ENCODE measurements at regions not wholly inside any gene's neighbourhood (a gene's known extent, or its start where the extent isn't known, plus 50 kb on each side); places are given as distances from the start of the nearest gene placed in this dataset.

DNA sequence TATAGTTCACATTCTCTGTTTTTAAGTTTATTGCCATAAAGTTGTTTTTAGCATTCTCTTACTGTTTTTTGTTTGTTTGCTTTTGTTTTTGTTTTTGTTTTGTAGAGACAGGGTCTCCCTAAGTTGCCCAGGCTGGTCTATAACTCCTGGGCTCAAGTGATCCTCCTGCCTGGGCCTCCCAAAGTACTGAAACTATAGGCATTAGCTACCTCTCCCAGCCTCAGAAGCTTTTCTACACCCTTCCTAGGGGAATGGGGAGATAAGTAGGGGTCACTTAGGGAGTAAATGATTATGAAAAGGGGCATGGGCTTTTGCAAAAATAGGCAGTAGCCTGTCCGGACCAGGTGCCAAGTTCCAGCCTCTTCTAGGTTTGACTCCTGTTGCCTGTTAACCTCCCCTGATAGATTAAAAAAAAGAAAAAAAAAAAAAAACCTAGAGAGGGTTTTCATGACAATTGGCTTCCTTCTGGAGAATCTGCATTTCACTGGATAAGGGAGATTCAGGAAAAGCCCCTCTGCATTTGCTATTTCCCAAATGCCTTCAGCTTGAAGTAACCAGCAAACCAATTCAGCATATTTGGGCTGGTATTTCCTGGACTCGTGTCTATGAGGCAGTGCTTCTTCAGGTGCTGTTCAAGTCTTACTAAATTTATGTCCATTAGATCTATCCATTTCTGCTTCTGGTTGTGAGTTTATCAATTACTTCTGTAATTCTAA is 216.8 kb downstream of the TM9SF2 start:
- peaks cover 30% of the 10 kb centered on the region for H3K4me1 Mint-ChIP-seq
- TF ChIP-seq CTCF (conservative IDR thresholded peaks at IDR 0.05), result no peak
- peaks cover 2% of the 10 kb centered on the region for H3K9me3 Mint-ChIP-seq
- H3K27ac Mint-ChIP-seq (ENCODE audit: unreplicated experiment), result no peak overlapping the region
- H3K4me3 Mint-ChIP-seq, result no peak overlapping the region
- no peaks in the 10 kb centered on the region for H3K36me3 Mint-ChIP-seq (ENCODE audit: low read depth)
- no peak for DNase-seq (ENCODE audit: low read depth, low spot score)
- H3K27me3 Mint-ChIP-seq (ENCODE audit: low read depth), result no peaks in the 10 kb centered on the region

DNA sequence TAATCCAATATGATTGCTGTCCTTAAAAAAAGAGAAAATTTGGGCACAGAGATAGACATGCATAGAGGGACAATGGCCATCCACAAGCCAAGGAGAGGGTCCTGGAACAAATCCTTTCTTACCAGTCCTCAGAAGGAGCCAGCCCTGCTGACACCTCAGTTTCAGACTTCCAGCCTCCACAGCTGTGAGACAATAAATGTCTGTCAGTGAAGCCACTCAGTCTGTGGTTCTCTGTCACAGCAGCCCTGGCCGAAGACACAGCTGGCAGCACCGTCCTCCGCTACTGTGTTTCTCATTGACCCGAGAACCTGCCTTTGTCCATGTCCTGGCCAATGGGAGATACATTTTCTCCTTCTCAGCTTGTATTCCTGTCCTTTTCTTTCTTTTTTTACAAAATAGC is 207.9 kb downstream of the TM9SF2 start:
- Mint-ChIP-seq H3K27me3 (ENCODE audit: low read depth) (no peaks in the 10 kb centered on the region), H3K4me1 (peaks cover 30% of the 10 kb centered on the region), H3K36me3 (ENCODE audit: low read depth) (no peaks in the 10 kb centered on the region), H3K27ac (ENCODE audit: unreplicated experiment) (peak overlapping the region; percentile 60), H3K9me3 (no peaks in the 10 kb centered on the region), H3K4me3 (peak overlapping the region; percentile 16)
- TF ChIP-seq CTCF (conservative IDR thresholded peaks at IDR 0.05), result no peak
- DNase-seq (ENCODE audit: low read depth, low spot score), result no peak

GRCh38 chr13:99704390-99704789 is 203.1 kb downstream of the TM9SF2 start:
- Mint-ChIP-seq H3K27ac (ENCODE audit: unreplicated experiment) (no peak overlapping the region), H3K9me3 (no peaks in the 10 kb centered on the region), H3K27me3 (ENCODE audit: low read depth) (no peaks in the 10 kb centered on the region), H3K36me3 (ENCODE audit: low read depth) (no peaks in the 10 kb centered on the region), H3K4me1 (peaks cover 41% of the 10 kb centered on the region), H3K4me3 (no peak overlapping the region)
- no peak for TF ChIP-seq CTCF (conservative IDR thresholded peaks at IDR 0.05)
- DNase-seq (ENCODE audit: low read depth, low spot score), result no peak

GRCh38 chr13:99703908-99704307 is 202.6 kb downstream of the TM9SF2 start:
- peaks cover 36% of the 10 kb centered on the region for H3K4me1 Mint-ChIP-seq
- H3K36me3 Mint-ChIP-seq (ENCODE audit: low read depth), result no peaks in the 10 kb centered on the region
- H3K4me3 Mint-ChIP-seq, result no peak overlapping the region
- TF ChIP-seq CTCF (conservative IDR thresholded peaks at IDR 0.05), result no peak
- no peak for DNase-seq (ENCODE audit: low read depth, low spot score)
- H3K9me3 Mint-ChIP-seq, result no peaks in the 10 kb centered on the region
- no peaks in the 10 kb centered on the region for H3K27me3 Mint-ChIP-seq (ENCODE audit: low read depth)
- no peak overlapping the region for H3K27ac Mint-ChIP-seq (ENCODE audit: unreplicated experiment)

GRCh38 chr13:99702687-99703319 is 201.5 kb downstream of the TM9SF2 start:
- no peak for DNase-seq (ENCODE audit: low read depth, low spot score)
- TF ChIP-seq CTCF (conservative IDR thresholded peaks at IDR 0.05), result no peak
- Mint-ChIP-seq H3K36me3 (ENCODE audit: low read depth) (no peaks in the 10 kb centered on the region), H3K9me3 (no peaks in the 10 kb centered on the region), H3K4me1 (peaks cover 36% of the 10 kb centered on the region), H3K27me3 (ENCODE audit: low read depth) (no peaks in the 10 kb centered on the region), H3K4me3 (no peak overlapping the region), H3K27ac (ENCODE audit: unreplicated experiment) (no peak overlapping the region)
